ENCODE measurements at regions not wholly inside any gene's neighbourhood (a gene's known extent, or its start where the extent isn't known, plus 50 kb on each side); places are given as distances from the start of the nearest gene placed in this dataset.
"Not testable (repeated sequence)": the region's sequence is repeated elsewhere in the genome, so short reads cannot be mapped to it uniquely, and the experiment has no call there.

GRCh38 chr9:78697618-78698017 is 400.7 kb downstream of the PSAT1 start:
- TF ChIP-seq POLR2A (IDR thresholded peaks at IDR 0.05) (no peak), CTCF (IDR thresholded peaks at IDR 0.05) (no peak)
- Histone ChIP-seq H3K4me3 (no peak overlapping the region), H3K36me3 (no peaks in the 10 kb centered on the region), H3K27me3 (no peaks in the 10 kb centered on the region), H3K27ac (no peak overlapping the region), H3K9me3 (no peaks in the 10 kb centered on the region), H3K4me1 (no peaks in the 10 kb centered on the region)
- DNase-seq = no peak
- intact Hi-C loops (cut with DNase I; ENCODE audit: low total_unique reads) = no loop called here

GRCh38 chr9:78698371-78698770 is 401.4 kb downstream of the PSAT1 start:
- TF ChIP-seq CTCF (IDR thresholded peaks at IDR 0.05) = no peak
- TF ChIP-seq POLR2A (IDR thresholded peaks at IDR 0.05) = no peak
- H3K4me3 ChIP-seq = no peak overlapping the region
- intact Hi-C loops (cut with DNase I; ENCODE audit: low total_unique reads) = no loop called here
- no peaks in the 10 kb centered on the region for H3K9me3 ChIP-seq
- H3K27me3 ChIP-seq = no peaks in the 10 kb centered on the region
- H3K36me3 ChIP-seq = no peaks in the 10 kb centered on the region
- no peak for DNase-seq
- H3K4me1 ChIP-seq = no peaks in the 10 kb centered on the region
- no peak overlapping the region for H3K27ac ChIP-seq

- intact Hi-C loops (cut with DNase I; ENCODE audit: low total_unique reads); H3K9me3 ChIP-seq; H3K27me3 ChIP-seq; H3K4me3 ChIP-seq; H3K4me1 ChIP-seq; H3K36me3 ChIP-seq; H3K27ac ChIP-seq; DNase-seq: not testable (repeated sequence)
Measured at GRCh38 chr9:78699217-78699616, 402.3 kb downstream of the PSAT1 start.

- H3K9me3 ChIP-seq; H3K27ac ChIP-seq; H3K36me3 ChIP-seq; DNase-seq; H3K4me1 ChIP-seq; H3K27me3 ChIP-seq; intact Hi-C loops (cut with DNase I; ENCODE audit: low total_unique reads); H3K4me3 ChIP-seq: not testable (repeated sequence)
Measured at GRCh38 chr9:78704153-78704552, 407.2 kb downstream of the PSAT1 start.

- no peak overlapping the region for H3K27ac ChIP-seq
- no peak for TF ChIP-seq CTCF (IDR thresholded peaks at IDR 0.05)
- TF ChIP-seq POLR2A (IDR thresholded peaks at IDR 0.05) = no peak
- no peaks in the 10 kb centered on the region for H3K9me3 ChIP-seq
- no peaks in the 10 kb centered on the region for H3K4me1 ChIP-seq
- intact Hi-C loops (cut with DNase I; ENCODE audit: low total_unique reads) = no loop called here
- H3K4me3 ChIP-seq = no peak overlapping the region
- no peaks in the 10 kb centered on the region for H3K27me3 ChIP-seq
- H3K36me3 ChIP-seq = no peaks in the 10 kb centered on the region
- no peak for DNase-seq
Measured at GRCh38 chr9:78707080-78707479, 410.2 kb downstream of the PSAT1 start.

GRCh38 chr9:78707481-78707991 is 410.6 kb downstream of the PSAT1 start:
- Histone ChIP-seq H3K27me3 (no peaks in the 10 kb centered on the region), H3K27ac (no peak overlapping the region), H3K4me1 (no peaks in the 10 kb centered on the region), H3K9me3 (no peaks in the 10 kb centered on the region), H3K36me3 (no peaks in the 10 kb centered on the region), H3K4me3 (no peak overlapping the region)
- no peak for TF ChIP-seq POLR2A (IDR thresholded peaks at IDR 0.05)
- no peak for TF ChIP-seq CTCF (IDR thresholded peaks at IDR 0.05)
- DNase-seq = no peak
- intact Hi-C loops (cut with DNase I; ENCODE audit: low total_unique reads) = no loop called here

Data from uterus (tissue), 3 donors.